WERI-Rb-1 (cell line): ENCODE measurements at regions not wholly inside any gene's neighbourhood (a gene's known extent, or its start where the extent isn't known, plus 50 kb on each side); places are given as distances from the start of the nearest gene placed in this dataset.

ENCODE experiments used
- DNase-seq: peaks from one replicate; pipeline ENCODE4 v3.0.0-alpha.2; 2020
- H3K27ac ChIP-seq: fragments of 250-450 bp; sonication (Bioruptor Pico); 2 replicates; pipeline ENCODE4 v1.5.1; 2020; ENCODE audit warnings: mild to moderate bottlenecking, moderate library complexity
- H3K27me3 ChIP-seq: fragments of 250-450 bp; sonication (Bioruptor Pico); 2 replicates; pipeline ENCODE4 v1.5.1; 2021; ENCODE audit warnings: mild to moderate bottlenecking, low read depth, moderate library complexity; ENCODE audit not compliant: insufficient read depth, severe bottlenecking
- H3K36me3 ChIP-seq: fragments of 250-450 bp; sonication (Bioruptor Pico); 2 replicates; pipeline ENCODE4 v1.5.1; 2020; ENCODE audit warnings: mild to moderate bottlenecking, moderate library complexity
- H3K4me3 ChIP-seq: 2 replicates; pipeline ENCODE4 v1.5.1; 2011; ENCODE audit warnings: low read depth, mild to moderate bottlenecking, control low read depth, low read length
- H3K9me3 ChIP-seq: fragments of 250-450 bp; sonication (Bioruptor Pico); 2 replicates; pipeline ENCODE4 v1.5.1; 2021; ENCODE audit warnings: mild to moderate bottlenecking, moderate library complexity; ENCODE audit not compliant: severe bottlenecking
- TF ChIP-seq, protein P1 (sequence below): IDR thresholded peaks from 2 replicates; pipeline ENCODE4 v1.5.1; 2011; ENCODE audit warnings: low read depth, mild to moderate bottlenecking, control low read depth, inconsistent platforms, low read length

DNA sequence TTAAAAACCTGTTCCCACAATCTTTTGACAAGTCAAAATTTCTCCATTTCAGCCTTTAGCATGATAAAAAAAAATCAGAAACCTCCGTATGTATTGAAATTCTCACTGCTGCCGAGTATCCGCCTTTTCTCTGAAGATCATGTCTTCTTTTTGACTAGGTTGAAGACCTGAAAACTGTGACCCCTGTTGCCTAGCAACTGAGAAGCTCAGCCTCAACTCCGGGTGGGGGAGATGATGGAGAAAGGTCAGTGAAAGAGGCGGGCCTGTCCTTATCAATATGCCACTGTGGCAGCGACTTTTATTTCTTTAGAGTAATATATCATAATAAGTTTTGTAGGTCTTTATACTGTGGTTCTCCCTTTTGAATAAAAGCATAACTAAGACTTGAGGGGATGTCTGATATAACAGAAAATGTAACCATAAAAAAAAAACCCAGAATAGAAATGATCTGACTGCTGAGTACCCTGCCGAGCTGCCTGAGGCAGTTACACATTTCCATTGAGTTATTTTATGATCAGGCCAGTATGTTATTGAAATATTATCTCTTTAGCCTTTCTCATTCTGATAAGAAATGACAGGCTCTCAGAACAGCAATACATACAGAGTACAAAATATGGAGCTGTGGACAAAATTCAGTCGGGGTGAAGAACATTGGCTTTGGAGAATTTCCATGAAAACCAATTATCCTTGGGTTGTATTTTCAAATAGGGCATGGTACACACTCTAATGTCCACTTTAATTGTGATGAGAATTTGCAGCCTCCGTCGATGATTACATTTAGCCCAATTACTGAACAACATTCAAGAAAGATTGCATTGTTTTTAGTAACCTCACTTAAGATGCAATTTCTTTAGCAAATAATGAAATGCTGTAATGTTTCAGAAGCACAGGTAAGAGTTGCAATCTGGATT is 136.7 kb upstream of the EEF1E1 start:
- no peaks in the 10 kb centered on the region for H3K9me3 ChIP-seq
- no peak overlapping the region for H3K4me3 ChIP-seq

DNA sequence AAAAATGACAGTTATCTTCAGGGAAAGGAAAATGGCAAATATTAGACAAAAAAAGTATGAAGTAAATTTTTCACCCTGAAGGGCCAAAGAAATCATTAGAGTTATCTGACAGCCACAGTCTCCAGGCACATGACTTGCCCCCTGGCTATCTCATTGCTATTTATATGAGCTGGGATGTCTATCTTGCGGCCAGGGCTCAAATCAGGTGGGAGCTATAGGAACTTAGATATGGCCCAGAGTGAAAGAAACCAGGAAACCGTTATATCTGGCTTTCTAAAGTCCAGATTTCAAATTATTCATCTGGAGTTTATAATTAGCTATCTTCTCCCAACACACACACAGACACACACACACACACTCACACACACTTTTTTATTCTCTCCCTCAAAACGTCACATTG is 135.3 kb upstream of the EEF1E1 start:
- Histone ChIP-seq H3K9me3 (no peaks in the 10 kb centered on the region), H3K27ac (no peak overlapping the region), H3K4me3 (no peak overlapping the region), H3K36me3 (no peaks in the 10 kb centered on the region), H3K27me3 (peaks cover 19% of the 10 kb centered on the region)
- no peak for DNase-seq
- TF ChIP-seq, protein P1, sequence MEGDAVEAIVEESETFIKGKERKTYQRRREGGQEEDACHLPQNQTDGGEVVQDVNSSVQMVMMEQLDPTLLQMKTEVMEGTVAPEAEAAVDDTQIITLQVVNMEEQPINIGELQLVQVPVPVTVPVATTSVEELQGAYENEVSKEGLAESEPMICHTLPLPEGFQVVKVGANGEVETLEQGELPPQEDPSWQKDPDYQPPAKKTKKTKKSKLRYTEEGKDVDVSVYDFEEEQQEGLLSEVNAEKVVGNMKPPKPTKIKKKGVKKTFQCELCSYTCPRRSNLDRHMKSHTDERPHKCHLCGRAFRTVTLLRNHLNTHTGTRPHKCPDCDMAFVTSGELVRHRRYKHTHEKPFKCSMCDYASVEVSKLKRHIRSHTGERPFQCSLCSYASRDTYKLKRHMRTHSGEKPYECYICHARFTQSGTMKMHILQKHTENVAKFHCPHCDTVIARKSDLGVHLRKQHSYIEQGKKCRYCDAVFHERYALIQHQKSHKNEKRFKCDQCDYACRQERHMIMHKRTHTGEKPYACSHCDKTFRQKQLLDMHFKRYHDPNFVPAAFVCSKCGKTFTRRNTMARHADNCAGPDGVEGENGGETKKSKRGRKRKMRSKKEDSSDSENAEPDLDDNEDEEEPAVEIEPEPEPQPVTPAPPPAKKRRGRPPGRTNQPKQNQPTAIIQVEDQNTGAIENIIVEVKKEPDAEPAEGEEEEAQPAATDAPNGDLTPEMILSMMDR = no peak

More for the DNA sequence above, 136.7 kb upstream of the EEF1E1 start:
- Histone ChIP-seq H3K36me3 (no peaks in the 10 kb centered on the region), H3K27ac (no peak overlapping the region), H3K27me3 (peaks cover 16% of the 10 kb centered on the region)
- no peak for DNase-seq
- TF ChIP-seq, protein P1 = no peak

DNA sequence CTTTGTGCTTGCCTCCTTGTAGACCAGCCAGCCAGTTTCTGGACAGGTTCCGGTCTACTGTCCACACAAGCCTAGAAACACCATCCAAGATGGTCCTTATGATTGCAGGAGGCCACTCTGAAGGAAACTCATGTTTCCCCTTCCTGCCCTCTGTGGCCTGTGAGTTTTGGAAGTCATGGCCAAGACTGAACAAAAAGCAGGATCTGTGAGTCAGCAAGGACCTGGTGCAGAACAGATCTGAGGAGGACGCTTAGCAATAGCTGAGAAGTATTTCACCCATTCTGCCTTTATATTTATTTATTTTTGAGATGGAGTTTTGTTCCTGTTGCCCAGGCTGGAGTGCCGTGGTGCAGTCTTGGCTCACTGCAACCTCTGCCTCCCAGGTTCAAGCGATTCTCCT is 134.6 kb upstream of the EEF1E1 start:
- no peak overlapping the region for H3K4me3 ChIP-seq
- H3K27me3 ChIP-seq = peaks cover 19% of the 10 kb centered on the region
- H3K9me3 ChIP-seq = no peaks in the 10 kb centered on the region
- DNase-seq = no peak
- H3K27ac ChIP-seq = no peak overlapping the region
- H3K36me3 ChIP-seq = no peaks in the 10 kb centered on the region
- TF ChIP-seq, protein P1 = no peak

DNA sequence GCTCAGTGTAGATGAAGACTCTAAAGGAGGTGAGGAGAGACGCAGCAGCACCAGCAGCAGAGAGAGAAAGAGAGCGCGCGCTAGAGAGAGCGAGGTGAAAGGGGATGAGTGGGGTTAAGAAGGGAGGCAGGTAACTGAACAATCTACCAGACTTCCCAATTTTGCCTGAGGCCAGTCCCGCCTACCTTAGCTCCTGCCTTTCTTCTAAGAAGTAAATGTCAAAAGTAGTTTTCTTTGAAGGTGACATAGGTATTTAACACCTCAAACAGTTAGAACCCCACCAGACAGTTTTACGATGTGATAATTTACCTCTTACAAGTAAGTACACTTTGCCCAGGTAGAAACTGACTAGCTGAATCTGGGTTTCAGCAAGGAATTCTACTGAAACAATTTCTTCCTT is 132.0 kb upstream of the EEF1E1 start:
- Histone ChIP-seq H3K27ac (no peak overlapping the region), H3K36me3 (no peaks in the 10 kb centered on the region), H3K9me3 (no peaks in the 10 kb centered on the region), H3K4me3 (no peak overlapping the region), H3K27me3 (peaks cover 18% of the 10 kb centered on the region)
- DNase-seq = no peak
- TF ChIP-seq, protein P1 = no peak

DNA sequence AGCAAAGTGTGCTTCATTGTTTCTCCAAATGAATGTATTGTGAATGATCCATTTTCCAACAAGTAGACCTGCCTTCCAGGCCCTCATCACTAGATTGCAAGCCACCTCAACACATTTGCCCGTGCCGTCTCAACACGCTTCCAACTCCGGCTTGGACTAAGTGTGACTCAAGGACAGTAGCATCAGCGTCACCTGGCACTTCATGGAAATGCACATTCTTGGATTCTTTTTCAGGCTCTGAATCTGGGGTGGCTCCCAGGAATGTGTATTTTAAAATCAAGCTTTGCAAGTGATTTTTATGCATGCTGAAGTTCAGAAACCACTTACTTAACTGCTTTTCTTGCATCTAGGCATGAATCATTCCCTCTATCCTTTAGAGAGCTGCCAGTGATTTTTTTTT is 129.6 kb upstream of the EEF1E1 start:
- DNase-seq = no peak
- Histone ChIP-seq H3K9me3 (no peaks in the 10 kb centered on the region), H3K27ac (no peak overlapping the region), H3K36me3 (no peaks in the 10 kb centered on the region), H3K4me3 (no peak overlapping the region), H3K27me3 (peaks cover 13% of the 10 kb centered on the region)
- TF ChIP-seq, protein P1 = no peak
